Stimulated activated CD4-positive, alpha-beta T cell treated with anti-CD3 and anti-CD28 coated beads, Interleukin-1b, Interleukin-23, amount 100 ng/mL, for 48 hours (primary cell): ENCODE measurements at regions not wholly inside any gene's neighbourhood (a gene's known extent, or its start where the extent isn't known, plus 50 kb on each side); places are given as distances from the start of the nearest gene placed in this dataset.
"Not testable (repeated sequence)": the region's sequence is repeated elsewhere in the genome, so short reads cannot be mapped to it uniquely, and the experiment has no call there.

Experiments used
- DNase-seq: peaks from one replicate; pipeline ENCODE4 v3.0.0-alpha.2; 2020

DNA sequence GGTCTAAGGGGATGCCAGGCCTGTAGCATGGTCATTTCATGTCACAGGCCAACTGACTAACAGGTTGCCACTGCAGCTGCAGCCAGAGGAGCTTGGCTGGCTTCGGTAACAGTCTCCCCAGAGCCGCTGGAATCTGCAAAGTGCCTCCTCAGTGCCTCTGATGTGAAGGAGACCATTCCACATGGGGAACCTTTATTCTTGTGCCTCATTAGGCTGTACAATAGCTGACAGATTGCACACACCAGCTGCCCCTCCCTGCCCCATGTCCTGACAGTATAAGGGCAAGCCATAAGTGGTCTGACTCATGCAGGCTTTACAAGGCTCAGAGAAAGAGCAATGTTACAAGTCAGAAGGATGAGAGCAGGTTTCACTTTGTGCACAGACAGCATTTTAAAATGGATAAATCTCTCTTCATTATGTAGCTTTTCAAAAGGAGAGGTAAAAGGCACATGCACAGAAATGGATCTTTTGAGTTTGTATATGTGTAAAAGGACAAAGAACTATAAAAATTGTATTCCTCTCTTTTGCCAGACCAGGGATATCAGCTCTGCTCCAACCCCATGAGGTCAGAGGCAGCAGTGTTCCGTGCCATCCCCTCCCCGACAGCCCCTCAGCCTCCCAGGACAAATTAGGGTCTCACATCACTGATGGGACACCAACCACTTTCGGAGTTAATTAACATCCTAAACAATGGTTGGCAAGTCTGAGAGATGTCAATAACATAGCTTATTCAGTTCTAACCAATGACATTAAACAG, 467.8 kb downstream of the TMEM232 start:
- DNase-seq = no peak

DNA sequence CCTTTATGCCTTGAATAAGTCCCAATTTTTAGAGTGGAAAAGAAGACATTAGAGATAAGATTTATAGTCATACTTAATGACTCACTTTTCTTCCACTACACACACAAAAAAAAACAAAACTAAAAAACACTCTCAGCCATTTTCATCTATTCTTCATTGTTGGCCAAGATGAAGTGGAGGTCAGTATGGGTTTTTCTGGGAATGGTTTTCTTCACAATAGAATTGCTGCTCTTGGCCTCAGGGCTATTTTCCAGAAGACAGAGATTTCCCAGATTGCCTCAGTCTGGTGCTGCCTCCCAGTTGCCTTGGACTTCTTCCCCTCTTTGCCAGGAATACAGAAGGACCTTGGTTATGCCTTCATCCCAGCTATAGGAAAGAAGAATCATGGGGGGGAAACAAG, 463.7 kb downstream of the TMEM232 start:
- DNase-seq = no peak

DNA sequence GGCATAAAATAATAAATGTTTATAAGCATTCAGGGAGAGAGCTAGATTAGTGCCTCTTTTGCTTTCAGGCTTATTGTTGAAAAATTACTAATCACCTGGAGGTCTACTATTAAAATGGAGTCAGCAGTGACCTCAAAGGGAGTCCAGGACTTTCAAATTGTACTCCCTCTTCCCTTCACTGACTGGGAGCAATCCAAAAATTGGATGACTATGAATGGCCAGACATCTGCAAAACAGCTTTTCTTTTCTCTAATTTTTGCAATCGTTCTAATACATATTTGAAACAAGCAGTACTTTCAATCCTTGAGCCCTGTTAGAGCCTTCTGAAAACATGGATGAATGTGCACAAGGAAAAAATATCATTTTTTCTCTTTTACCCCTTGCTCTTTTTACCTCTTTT, 461.8 kb downstream of the TMEM232 start:
- no peak for DNase-seq

DNA sequence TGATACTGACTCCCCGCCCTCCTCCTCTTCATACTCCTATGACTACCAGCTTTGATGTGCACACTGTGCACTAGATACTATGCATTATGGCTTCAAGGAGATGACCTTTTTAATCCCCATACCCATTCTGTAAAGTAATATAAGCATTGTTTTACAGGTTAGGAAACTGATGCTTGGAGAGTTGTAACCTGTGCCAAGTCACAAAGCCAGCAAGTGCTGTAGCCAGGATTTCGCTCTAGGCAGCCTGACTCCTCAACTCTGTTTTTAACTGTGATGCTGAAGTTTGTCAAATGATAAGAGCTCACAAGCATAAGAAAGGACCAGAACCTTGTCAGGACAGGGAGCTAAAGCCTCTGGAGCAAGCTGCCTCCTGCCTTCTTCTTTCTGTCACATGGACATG, 461.3 kb downstream of the TMEM232 start:
- DNase-seq = no peak

DNA sequence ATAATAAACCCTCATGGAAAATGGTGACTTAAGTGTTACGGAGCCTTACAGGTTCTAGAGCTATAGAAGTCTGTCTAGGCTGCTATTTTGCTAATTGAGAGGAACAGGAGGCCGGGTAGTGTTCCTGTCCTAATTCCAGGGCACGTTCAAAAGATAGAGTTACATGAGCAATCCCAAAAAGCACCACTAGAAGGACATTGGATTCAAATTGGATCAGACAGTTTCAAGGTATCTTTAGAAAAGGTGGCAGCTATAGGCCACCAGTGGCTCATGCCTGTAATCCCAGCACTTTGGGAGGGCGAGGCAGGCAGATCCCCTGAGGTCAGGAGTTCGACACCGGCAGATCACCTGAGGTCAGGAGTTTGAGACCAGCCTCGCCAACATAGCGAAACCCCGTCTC, 458.8 kb downstream of the TMEM232 start:
- no peak for DNase-seq

DNA sequence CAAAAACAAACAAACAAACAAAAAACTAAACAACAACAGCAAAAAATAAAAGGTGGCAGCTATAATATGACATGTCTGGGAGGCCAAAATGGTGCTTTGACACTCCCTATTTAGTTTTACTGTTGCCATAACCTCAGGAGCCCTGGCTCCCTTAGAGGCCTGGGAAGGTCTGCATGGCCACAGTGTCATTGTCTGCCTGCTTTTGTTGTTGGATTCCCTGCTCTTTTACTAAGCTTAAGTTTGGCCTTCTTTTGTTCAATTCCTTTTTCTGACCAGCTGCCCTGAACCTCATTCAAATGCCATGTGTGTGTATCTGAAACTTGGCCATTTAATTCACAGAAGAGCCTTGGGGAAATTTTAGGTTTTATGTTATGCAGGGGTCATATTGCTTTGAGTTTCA, 458.2 kb downstream of the TMEM232 start:
- DNase-seq = no peak

DNA sequence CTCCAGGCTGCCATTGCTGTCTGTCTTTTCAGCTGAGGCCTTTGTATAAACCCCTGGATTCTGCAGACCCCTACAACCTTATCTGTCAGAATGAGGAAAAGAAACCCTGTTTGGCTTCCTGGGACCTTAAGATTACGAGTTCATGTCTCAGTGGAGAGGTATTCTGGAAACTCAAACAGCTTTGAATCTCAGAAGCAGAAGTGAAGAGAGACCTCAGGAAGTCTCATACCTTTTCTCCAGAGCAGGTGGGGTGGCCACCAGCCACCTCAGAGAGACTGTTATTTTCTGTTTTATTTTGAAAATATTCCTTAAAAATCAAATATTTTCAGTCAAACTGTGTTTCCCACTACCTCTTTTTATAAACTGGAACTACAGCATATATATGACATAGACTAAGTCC, 457.5 kb downstream of the TMEM232 start:
- no peak for DNase-seq

DNA sequence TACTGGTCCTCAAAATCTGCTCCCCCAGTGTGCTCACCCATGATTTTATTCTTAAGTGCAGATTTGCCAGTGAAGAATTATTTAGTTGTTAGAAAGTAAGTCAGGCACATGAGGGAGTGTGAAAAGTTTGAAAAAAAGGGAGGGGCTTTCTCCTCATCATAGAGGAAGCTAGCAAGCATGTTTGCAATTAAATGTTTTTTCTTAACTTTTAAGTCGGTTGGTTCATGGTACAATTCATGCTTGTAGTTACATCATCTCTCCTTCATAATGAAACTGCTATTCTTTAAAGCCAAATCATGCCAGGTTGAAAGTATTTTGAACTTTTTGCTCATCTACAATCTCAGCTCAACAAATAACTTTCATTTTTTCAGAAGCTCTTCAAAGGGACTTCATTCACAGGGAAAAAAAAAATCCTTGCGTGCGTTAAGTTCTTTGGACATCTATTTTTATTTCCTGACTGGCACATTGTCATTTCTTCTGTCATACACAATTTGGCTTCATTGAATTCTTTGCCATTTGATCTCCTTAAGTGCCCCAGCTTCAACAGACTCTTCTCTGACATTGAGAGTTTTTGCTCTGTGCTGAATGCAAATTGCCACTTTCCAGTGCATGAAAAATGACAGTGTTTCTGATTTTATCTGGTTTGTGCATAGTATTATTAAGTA, 456.9 kb downstream of the TMEM232 start:
- DNase-seq = no peak

DNA sequence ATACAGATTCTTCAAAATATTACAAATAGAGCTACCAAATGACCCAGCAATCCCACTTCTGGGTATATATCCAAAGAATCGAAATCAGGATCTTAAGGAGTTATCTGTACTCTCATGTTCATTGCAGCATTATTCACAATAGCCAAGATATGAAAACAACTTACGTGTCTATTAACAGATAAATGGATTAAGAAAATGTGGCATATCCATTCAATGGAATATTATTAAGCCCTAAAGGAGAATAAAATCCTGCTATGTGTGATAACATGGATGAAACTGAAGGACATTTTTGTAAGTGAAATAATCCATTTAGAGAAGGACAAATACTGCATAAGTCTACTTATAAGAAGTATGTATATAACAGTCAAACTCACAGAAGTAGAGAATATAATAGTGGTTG, 450.6 kb downstream of the TMEM232 start:
- DNase-seq = no peak

DNA sequence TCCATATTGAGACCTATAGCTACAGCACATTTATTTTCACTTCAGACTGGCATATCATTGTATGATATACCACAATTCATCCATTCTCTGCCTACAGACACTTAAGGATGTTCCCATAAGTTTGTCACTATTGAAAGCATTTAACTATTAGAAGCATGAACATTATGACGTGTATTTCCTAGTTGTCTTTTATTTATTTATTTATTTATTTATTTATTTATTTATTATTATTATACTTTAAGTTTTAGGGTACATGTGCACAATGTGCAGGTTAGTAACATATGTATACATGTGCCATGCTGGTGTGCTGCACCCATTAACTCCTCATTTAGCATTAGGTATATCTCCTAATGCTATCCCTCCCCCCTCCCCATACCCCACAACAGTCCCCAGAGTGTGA, 448.0 kb downstream of the TMEM232 start:
- DNase-seq = not testable (repeated sequence)

DNA sequence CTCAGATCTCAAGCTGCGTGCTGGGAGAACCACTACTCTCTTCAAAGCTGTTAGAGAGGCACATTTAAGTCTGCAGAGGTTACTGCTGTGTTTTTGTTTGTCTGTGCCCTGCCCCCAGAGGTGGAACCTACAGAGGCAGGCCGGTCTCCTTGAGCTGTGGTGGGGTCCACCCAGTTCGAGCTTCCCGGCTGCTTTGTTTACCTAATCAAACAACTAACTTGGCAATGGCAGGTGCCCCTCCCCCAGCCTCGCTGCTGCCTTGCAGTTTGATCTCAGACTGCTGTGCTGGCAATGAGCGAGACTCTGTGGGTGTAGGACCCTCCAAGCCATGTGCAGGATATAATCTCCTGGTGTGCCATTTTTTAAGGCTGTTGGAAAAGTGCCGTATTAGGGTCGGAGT, 442.4 kb downstream of the TMEM232 start:
- not testable (repeated sequence) for DNase-seq

DNA sequence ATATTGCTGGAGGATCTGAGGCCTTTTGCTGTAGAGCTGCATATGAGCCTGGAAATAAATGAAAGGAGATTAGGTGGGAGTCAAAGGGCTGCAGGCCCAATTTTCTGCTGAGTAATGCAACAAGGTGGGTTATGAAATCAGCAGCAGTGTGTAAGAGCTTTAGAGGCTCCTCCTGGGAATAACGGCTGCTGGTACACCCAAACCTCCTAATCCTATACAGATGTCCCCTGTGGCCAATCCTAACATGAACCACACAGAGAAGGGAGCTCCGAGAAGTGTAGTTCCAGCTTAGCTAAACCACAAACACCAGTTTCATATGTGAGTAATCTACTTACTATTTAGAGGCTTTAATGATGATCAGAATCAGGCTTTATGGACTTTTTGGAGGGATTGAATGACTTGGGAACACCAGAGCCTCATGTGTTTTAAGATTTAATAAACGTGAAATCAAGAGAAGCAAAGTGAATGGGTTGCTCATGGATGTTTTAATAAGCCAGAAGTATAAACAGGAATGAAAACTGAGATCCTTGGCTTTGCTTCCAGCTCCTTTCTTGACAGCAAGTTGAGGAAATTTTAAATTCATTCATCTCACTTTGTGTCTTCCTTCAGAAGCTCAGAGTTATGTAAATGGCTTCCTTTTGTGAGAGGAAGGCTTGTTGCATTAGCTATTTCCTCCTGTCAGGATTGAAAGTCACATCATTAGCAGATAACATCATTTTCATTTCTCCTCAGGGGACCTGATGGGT, 437.5 kb downstream of the TMEM232 start:
- no peak for DNase-seq

DNA sequence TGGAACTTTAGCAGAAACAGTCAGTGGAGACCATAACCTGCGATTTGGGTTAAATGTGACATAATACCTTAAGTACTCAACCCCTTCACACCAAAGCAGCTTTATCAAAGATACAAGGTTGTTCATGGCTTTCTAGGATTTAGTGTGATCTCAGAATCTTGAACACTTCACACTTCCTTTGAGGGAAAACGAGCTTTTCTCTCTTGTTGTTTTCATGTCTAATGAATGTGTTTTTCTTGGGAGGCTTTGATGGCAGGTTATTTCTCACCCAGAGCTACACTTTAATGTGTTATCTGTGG, 437.0 kb downstream of the TMEM232 start:
- no peak for DNase-seq

DNA sequence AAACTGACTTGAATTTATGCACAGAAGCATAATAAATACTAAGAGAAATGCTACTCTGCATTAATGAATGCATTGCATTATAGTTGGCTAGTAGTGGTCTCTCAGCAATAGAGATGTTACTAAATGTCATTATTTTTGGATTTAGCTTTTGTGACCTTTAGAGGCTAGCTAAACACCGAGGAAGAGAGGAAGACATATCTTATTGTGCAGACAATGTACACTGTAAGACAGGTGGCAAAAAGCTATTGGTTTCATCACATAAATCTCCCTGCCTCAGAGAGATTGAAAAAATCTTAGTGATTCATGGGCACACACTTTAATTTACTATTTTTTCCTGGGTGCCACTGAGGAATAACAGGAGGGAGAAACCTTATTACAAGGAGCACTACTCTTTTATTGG, 435.9 kb downstream of the TMEM232 start:
- DNase-seq = no peak

DNA sequence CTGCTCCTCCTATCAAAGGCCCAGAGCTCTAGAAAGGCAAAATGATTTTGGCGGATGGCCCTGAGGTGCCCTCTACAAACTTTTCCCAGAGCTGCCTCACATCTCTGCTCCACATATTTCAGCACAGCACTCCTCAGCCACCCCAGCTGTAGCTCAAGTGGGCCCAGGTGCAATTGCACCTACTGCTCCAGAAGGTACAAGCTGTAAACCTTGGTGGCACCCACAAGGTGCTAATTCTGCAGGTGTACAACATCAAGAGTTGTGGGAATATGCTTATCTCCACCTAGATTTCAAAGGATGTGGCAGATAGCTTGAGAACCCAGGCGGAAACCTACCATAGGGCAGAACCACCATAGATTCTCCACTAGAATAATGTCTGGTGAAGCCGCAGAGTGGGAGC, 432.2 kb downstream of the TMEM232 start:
- no peak for DNase-seq

DNA sequence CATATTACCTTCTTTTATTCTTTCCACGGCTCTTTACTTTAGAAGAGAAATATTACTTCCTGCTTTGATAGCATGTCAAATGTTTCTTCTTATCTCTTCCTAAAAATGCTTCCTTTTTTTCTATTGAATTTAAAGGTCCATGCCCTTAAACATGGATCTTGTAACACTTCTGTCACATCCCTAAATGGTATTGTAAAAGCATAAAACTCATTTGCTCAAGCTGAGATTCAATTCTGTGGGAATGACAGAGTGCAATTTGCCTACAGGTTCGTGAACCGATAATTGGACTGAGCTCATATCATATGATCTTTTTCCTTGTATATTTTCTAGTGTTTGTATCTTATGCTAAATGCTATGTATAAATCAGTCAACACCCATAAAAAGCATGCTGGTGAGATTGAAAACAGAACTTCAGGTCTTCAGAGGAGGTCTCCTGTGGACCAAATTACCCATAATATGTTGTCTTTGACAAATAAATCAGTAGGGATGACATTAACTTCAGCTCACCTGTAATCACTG, 429.3 kb downstream of the TMEM232 start:
- DNase-seq = no peak

DNA sequence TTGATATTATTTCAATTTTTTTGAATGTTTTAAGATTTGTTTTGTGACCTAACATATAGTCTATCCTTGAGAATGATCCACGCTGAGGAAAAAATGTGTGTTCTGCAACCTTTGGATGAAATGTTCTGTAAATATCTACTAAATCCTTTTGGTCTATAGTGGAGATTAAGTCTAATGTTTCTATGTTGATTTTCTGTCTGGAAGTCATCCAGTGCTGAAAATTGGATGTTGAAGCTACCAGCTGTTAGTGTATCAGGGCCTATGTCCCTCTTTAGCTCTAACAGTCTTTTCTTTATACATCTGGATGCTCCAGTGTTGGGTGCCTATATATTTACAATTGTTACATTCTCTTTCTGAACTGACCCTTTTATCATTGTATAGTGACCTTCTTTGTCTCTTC, 422.3 kb downstream of the TMEM232 start:
- DNase-seq = no peak

DNA sequence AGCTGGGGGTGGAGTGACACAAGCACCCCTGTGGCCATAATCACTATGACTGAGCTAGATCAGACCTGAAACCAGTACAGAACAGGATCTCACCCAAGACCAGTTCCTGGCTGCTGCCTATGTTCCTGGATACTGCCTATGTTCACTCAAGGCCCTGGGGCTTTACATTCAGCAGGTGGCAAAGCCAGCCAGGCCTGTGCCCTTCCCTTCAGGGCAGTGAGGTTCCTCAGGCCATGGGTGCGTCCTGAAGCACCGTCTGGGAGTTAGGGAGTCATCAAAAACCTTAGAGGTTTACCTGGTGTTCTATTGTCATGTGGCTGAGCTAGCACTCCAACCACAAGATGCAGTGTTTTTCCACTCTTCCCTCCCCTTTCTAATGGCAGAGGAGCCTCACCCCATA, 419.8 kb downstream of the TMEM232 start:
- no peak for DNase-seq

DNA sequence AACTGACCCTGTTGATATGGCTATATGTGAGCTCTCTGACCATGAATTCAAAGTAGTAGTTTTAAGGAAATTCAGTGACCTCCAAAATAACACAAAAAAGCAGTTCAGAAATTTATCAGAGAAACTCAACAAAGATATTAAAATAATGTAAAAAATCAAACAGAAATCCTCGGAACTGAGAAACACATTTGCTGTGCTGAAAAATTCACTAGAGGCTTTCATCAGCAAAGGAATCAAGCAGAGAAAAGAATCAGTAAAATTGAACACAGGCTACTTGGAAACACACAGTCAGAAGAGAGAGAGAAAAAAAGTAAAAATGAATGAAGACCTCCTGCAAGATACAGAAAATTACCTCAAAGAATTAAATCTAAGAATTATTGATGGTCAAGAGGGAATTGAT, 417.2 kb downstream of the TMEM232 start:
- DNase-seq = no peak

DNA sequence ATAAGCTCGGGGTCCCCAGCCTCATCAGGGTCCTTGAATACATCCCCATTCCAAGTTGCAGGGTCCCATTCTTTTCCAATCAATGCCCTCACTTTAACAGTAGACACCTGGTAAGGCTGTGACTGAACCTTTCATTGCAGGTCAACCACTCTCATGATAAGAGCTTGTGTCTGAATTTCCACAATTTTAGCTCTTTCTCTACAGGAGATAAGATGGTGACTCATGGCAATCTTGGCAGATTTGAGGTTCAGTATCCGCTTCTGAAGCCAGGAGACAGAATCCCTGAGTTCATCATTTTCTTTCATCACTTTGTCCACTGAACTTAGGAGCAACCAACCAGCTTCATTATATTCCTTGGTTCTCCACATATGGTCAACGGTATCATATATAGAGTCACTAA, 409.9 kb downstream of the TMEM232 start:
- DNase-seq = not testable (repeated sequence)

DNA sequence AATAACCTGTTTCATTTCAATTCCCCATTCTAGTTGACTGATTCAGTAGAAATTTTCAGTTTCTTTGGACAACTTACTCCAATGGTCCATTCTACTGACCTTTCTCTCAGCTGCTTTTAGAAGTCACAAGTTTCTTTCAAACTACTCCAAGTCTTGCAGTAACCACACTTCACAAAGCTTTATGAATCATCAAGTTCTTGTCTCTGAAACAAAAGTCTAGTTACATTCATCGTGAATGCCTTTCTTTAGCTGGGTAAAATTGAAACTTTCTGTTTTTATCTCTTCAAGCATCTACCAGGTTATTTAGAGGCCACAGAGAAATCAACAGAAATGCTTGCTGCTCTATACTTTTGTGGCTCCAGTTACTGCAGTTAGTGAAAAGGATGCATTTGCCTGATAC, 405.4 kb downstream of the TMEM232 start:
- no peak for DNase-seq

DNA sequence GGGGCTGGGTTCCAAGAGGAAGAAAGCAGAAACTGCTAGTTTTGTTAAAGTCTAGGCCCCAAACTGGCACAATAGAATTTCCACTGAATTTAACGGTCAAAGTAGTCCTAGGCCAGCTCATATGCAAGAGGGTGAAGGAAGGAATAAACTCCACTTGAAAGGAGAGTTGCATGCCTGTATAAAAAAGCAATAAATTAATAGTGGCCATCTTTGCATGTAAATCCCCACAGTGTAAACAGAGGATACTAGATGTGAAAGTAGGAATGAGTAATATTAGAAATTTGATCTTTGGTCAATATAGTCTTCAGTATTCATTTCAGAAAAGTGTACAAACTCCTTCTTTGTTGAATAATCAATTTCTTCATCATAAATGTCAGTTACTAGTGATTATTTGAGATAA, 403.1 kb downstream of the TMEM232 start:
- no peak for DNase-seq

DNA sequence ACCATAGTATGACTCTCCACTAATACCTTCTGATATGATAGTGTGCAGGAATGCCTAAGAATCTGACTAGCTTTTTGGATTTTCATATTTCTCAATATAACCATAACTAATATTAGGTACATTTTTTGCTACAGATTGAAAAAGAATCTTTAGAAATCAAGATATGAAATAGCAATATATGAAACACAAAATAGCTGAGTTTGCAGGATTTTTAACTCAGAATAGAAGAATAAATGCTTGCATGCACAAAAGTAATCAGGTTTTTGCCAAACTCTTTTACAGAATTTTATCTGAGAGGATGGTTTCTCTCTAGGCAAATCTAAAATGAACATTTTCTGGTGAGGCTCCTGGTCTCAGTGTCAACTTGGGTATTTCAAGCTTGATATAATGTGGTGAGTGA, 402.6 kb downstream of the TMEM232 start:
- DNase-seq = no peak

DNA sequence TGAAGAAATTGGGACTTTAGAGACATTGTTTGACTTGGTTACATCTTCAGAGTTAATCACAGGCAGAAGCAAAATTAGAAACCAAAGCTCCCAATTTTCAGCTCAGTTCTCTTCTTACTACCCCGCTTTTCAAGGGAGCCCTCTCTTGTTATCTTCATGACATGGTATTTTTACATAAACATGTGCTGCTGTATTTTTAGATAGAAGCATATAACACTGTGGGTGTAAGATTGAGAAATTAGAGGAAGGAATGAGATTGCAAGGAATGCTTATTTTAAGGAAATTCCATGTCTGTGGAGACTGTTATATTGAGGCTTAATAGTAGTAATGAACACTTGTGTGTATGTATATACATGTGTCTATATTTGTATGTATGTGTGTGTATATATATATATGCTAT, 401.6 kb downstream of the TMEM232 start:
- DNase-seq = no peak
